22Rv1 (cell line): ENCODE measurements at regions not wholly inside any gene's neighbourhood (a gene's known extent, or its start where the extent isn't known, plus 50 kb on each side); places are given as distances from the start of the nearest gene placed in this dataset.
"Not testable (repeated sequence)": the region's sequence is repeated elsewhere in the genome, so short reads cannot be mapped to it uniquely, and the experiment has no call there.

Experiments
- CTCF ChIP-seq: fragments of 450-650 bp; IDR thresholded peaks from 2 replicates; pipeline ENCODE4 v1.5.1; 2017; ENCODE audit warnings: mild to moderate bottlenecking
- ZFX ChIP-seq: fragments of 450-650 bp; IDR thresholded peaks from 2 replicates; pipeline ENCODE4 v1.6.1; 2017; ENCODE audit warnings: antibody characterized with exemption, borderline replicate concordance

- not testable (repeated sequence) for TF ChIP-seq CTCF, ZFX
These were observed 406.2 kb downstream of the KIF20B start for GRCh38 chr10:90107581-90107980.
